Chondrocyte (in vitro differentiated cells): ENCODE measurements at regions not wholly inside any gene's neighbourhood (a gene's known extent, or its start where the extent isn't known, plus 50 kb on each side); places are given as distances from the start of the nearest gene placed in this dataset.

Experiments used
- DNase-seq: peaks from one replicate; pipeline ENCODE4 v3.0.0; 2021; ENCODE audit warnings: mixed read lengths, low spot score
- H3K27ac Mint-ChIP-seq: one replicate; pipeline ENCODE4 v1.8.0; 2021; ENCODE audit warnings: mild to moderate bottlenecking, moderate library complexity, mixed read lengths; ENCODE audit not compliant: unreplicated experiment
- H3K27me3 Mint-ChIP-seq: 2 replicates; pipeline ENCODE4 v1.8.0; 2021; ENCODE audit warnings: low read depth, mixed read lengths
- H3K36me3 Mint-ChIP-seq: 2 replicates; pipeline ENCODE4 v1.8.0; 2021; ENCODE audit warnings: low read depth, mixed read lengths
- H3K4me1 Mint-ChIP-seq: 2 replicates; pipeline ENCODE4 v1.8.0; 2021; ENCODE audit warnings: low read depth, mild to moderate bottlenecking, mixed read lengths
- H3K4me3 Mint-ChIP-seq: one replicate; pipeline ENCODE4 v1.8.0; 2021; ENCODE audit warnings: mild to moderate bottlenecking, moderate library complexity, mixed read lengths; ENCODE audit not compliant: unreplicated experiment
- H3K9me3 Mint-ChIP-seq: 2 replicates; pipeline ENCODE4 v1.8.0; 2021; ENCODE audit warnings: low read depth, mixed read lengths
- CTCF ChIP-seq: fragments of 200-600 bp; sonication (generic); IDR thresholded peaks from 2 replicates; pipeline ENCODE4 v1.5.0; 2021; ENCODE audit warnings: antibody characterized with exemption, mild to moderate bottlenecking, moderate library complexity

GRCh38 chr13:83796364-83796763 lies 85.9 kb downstream of the SLITRK1 start:
- no peak overlapping the region for H3K27ac Mint-ChIP-seq
- H3K36me3 Mint-ChIP-seq: no peaks in the 10 kb centered on the region
- no peak overlapping the region for H3K4me3 Mint-ChIP-seq
- no peaks in the 10 kb centered on the region for H3K27me3 Mint-ChIP-seq
- DNase-seq: peak; percentile 58
- no peaks in the 10 kb centered on the region for H3K4me1 Mint-ChIP-seq
- no peaks in the 10 kb centered on the region for H3K9me3 Mint-ChIP-seq
- TF ChIP-seq CTCF: no peak

- Mint-ChIP-seq H3K4me3 (no peak overlapping the region), H3K27me3 (no peaks in the 10 kb centered on the region), H3K4me1 (no peaks in the 10 kb centered on the region), H3K36me3 (no peaks in the 10 kb centered on the region), H3K9me3 (no peaks in the 10 kb centered on the region), H3K27ac (no peak overlapping the region)
- TF ChIP-seq CTCF: no peak
- no peak for DNase-seq
These were observed 87.7 kb downstream of the SLITRK1 start for GRCh38 chr13:83794583-83794982.

- H3K9me3 Mint-ChIP-seq: peaks cover 15% of the 10 kb centered on the region
- peak; percentile 65 for TF ChIP-seq CTCF
- H3K4me1 Mint-ChIP-seq: no peaks in the 10 kb centered on the region
- no peaks in the 10 kb centered on the region for H3K36me3 Mint-ChIP-seq
- H3K27ac Mint-ChIP-seq: no peak overlapping the region
- H3K27me3 Mint-ChIP-seq: peaks cover 2% of the 10 kb centered on the region
- no peak overlapping the region for H3K4me3 Mint-ChIP-seq
- no peak for DNase-seq
These were observed 102.0 kb downstream of the SLITRK1 start for GRCh38 chr13:83780227-83780626.

GRCh38 chr13:83773961-83774360 lies 108.3 kb downstream of the SLITRK1 start:
- no peak overlapping the region for H3K4me3 Mint-ChIP-seq
- TF ChIP-seq CTCF: no peak
- no peaks in the 10 kb centered on the region for H3K9me3 Mint-ChIP-seq
- H3K27ac Mint-ChIP-seq: no peak overlapping the region
- H3K4me1 Mint-ChIP-seq: peaks cover 13% of the 10 kb centered on the region
- DNase-seq: no peak
- H3K27me3 Mint-ChIP-seq: no peaks in the 10 kb centered on the region
- no peaks in the 10 kb centered on the region for H3K36me3 Mint-ChIP-seq

- H3K9me3 Mint-ChIP-seq: no peaks in the 10 kb centered on the region
These were observed 116.5 kb downstream of the SLITRK1 start for GRCh38 chr13:83765796-83766195.

More at GRCh38 chr13:83765796-83766195, 116.5 kb downstream of the SLITRK1 start:
- no peak for DNase-seq
- H3K4me3 Mint-ChIP-seq: no peak overlapping the region
- no peak overlapping the region for H3K27ac Mint-ChIP-seq
- peaks cover 4% of the 10 kb centered on the region for H3K4me1 Mint-ChIP-seq
- H3K27me3 Mint-ChIP-seq: no peaks in the 10 kb centered on the region
- no peaks in the 10 kb centered on the region for H3K36me3 Mint-ChIP-seq
- TF ChIP-seq CTCF: no peak
